ENCODE measurements at regions not wholly inside any gene's neighbourhood (a gene's known extent, or its start where the extent isn't known, plus 50 kb on each side); places are given as distances from the start of the nearest gene placed in this dataset.

DNA sequence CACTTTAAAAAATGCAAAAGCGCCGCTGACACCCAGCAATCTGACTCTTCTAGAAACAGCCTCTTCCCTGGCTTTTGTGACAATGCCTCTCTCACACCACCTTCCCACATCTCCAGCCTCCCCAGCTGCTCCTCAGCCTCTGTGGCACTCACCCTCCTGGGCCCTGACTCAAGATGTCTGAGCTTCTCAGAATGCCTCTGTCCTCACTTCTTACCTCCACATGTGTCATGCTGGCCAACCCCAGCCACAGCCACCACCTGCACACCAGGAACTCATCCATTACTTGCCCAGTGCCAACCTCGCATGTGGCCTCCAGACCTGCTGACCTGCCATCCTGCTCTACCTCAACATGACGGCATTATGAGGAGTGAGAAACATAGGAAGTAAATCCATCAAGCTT is 249.8 kb upstream of the RAB6C start:
- H3K4me3 ChIP-seq (ENCODE audit: low read length): no peak overlapping the region
- no peak for TF ChIP-seq ZNF274 (IDR thresholded peaks at IDR 0.05; ENCODE audit: low read depth, low read length)

DNA sequence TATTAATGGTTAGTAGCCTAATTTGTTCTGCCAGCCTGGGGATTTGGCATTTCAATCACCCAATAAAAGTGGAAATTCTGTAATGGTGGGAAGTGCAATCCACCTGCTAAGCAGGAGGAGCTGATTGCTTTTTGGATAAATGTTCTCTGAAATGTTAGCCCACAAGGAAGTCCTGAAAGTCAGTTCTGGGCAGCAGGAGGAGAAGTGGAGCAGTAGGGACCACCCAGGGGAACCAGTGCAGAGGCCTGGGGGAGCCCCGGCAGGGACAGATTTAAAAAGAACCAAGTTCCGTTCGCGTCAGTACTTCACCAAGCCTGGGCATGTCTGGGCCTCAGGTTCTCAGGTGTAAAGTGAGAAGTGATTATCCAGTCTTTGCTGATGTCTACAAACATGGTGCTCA is 248.5 kb upstream of the RAB6C start:
- H3K4me3 ChIP-seq (ENCODE audit: low read length): no peak overlapping the region
- TF ChIP-seq ZNF274 (IDR thresholded peaks at IDR 0.05; ENCODE audit: low read depth, low read length): no peak

- TF ChIP-seq ZNF274 (IDR thresholded peaks at IDR 0.05; ENCODE audit: low read depth, low read length): no peak
- H3K4me3 ChIP-seq (ENCODE audit: low read length): no peak overlapping the region
Observed at GRCh38 chr2:129731907-129732629, 247.4 kb upstream of the RAB6C start.

GRCh38 chr2:129732630-129733026 is 246.8 kb upstream of the RAB6C start:
- H3K4me3 ChIP-seq (ENCODE audit: low read length): no peak overlapping the region
- no peak for TF ChIP-seq ZNF274 (IDR thresholded peaks at IDR 0.05; ENCODE audit: low read depth, low read length)

DNA sequence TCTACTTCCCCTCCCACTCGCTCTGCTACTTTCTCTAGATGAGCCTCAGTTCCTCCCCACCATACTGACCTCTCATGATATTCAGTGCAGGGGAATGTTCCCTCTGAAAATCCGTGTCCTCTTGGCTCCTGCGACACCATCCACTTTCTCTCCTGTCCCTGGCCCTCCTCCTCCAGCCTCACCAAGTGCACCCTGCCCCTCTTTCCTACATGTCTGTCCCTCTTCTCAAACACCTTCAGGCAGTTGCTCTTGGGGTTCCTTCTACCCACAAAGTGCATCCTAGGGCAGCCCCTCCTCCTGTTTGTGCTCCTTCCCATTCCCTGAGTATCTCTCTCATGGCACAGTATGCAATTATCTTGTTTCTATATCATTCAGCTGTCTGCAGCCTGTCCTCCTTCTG is 246.4 kb upstream of the RAB6C start:
- H3K4me3 ChIP-seq (ENCODE audit: low read length): no peak overlapping the region
- no peak for TF ChIP-seq ZNF274 (IDR thresholded peaks at IDR 0.05; ENCODE audit: low read depth, low read length)

DNA sequence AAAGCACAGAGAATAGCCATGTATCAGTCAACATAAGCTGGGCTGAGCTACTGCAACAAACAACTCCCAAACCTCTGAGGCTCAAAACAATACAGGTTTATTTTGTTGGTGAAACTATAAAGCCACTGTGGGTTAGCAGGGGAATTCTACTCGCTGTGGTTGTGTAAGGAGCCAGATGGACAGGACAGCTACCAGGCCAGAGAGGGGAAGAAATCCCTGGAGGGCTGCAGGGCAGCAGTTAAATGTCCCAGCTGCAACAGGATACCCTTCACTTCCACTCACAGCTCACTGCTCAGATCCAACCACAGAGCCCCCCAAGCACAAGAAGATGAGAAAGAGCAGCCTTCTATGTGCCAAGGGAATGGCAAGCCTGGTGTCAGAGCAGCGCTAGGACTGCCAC is 245.9 kb upstream of the RAB6C start:
- TF ChIP-seq ZNF274 (IDR thresholded peaks at IDR 0.05; ENCODE audit: low read depth, low read length): no peak
- H3K4me3 ChIP-seq (ENCODE audit: low read length): no peak overlapping the region

- no peak overlapping the region for H3K4me3 ChIP-seq (ENCODE audit: low read length)
Observed at GRCh38 chr2:129734343-129735034, 245.0 kb upstream of the RAB6C start.

GRCh38 chr2:129735576-129735975 is 243.9 kb upstream of the RAB6C start:
- TF ChIP-seq ZNF274 (IDR thresholded peaks at IDR 0.05; ENCODE audit: low read depth, low read length): no peak
- no peak overlapping the region for H3K4me3 ChIP-seq (ENCODE audit: low read length)

More at GRCh38 chr2:129734343-129735034, 245.0 kb upstream of the RAB6C start:
- TF ChIP-seq ZNF274 (IDR thresholded peaks at IDR 0.05; ENCODE audit: low read depth, low read length): no peak

- TF ChIP-seq ZNF274 (IDR thresholded peaks at IDR 0.05; ENCODE audit: low read depth, low read length): no peak
- H3K4me3 ChIP-seq (ENCODE audit: low read length): no peak overlapping the region
Observed at GRCh38 chr2:129737660-129738527, 241.6 kb upstream of the RAB6C start.

GRCh38 chr2:129738799-129739198 is 240.7 kb upstream of the RAB6C start:
- no peak for TF ChIP-seq ZNF274 (IDR thresholded peaks at IDR 0.05; ENCODE audit: low read depth, low read length)
- no peak overlapping the region for H3K4me3 ChIP-seq (ENCODE audit: low read length)

DNA sequence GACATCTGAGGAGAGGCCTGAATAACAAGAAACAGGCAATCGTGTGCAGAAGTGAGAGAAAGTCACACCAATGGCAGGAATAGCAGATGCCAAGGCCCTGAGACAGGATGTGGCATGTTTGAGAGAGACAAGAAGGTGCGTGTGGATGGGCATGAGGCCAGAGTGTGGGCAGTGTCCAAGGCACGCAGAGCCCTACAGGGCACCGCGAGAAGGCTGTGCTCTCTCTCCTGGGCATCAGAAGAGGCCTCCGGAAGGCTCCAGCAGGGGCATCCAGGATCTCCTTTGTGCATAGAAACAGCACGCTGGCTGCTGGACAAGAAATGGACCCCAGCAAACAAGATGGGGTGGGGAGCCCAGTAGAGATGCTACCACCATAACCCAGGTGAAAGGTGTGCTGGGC is 239.0 kb upstream of the RAB6C start:
- no peak overlapping the region for H3K4me3 ChIP-seq (ENCODE audit: low read length)
- TF ChIP-seq ZNF274 (IDR thresholded peaks at IDR 0.05; ENCODE audit: low read depth, low read length): no peak

GRCh38 chr2:129741165-129741564 is 238.3 kb upstream of the RAB6C start:
- no peak for TF ChIP-seq ZNF274 (IDR thresholded peaks at IDR 0.05; ENCODE audit: low read depth, low read length)
- no peak overlapping the region for H3K4me3 ChIP-seq (ENCODE audit: low read length)

GRCh38 chr2:129741623-129742022 is 237.8 kb upstream of the RAB6C start:
- no peak for TF ChIP-seq ZNF274 (IDR thresholded peaks at IDR 0.05; ENCODE audit: low read depth, low read length)
- H3K4me3 ChIP-seq (ENCODE audit: low read length): no peak overlapping the region

DNA sequence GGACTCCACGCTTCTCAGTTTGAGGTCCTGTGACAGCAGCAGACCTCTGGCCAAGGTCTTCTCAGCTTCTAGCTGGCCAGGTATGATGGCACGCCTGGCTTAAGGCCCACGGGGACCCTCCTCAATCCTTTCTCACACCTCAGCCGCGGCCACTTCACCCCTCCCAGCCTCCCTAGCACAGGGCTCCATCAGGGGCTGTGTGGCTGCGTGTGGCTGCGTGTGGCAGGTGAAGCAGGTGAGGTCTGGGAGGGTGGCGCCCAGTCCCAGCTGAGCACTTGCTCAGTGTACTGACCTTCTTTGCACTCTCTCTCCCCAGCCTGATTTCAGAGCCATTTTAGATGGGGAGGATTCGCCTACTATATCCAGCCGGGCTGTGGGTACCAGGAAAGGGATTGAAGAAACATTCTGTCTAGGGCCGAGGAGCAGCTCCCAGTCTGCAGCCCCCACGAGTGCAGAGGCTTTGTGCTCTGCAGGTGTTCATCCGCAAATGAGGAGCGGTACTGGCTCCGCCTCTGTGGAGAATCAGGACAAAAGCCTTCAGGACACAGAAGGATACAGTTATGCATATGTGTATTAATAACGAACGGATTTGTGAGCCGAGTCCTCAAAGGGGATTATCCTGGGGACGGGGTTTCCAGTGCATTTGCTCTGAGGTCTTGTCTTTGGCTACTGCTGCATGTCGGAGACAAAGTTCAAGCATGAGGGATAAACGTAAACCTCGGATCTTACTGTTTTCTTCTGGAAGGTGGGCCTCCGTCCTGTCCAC is 236.9 kb upstream of the RAB6C start:
- no peak overlapping the region for H3K4me3 ChIP-seq (ENCODE audit: low read length)
- TF ChIP-seq ZNF274 (IDR thresholded peaks at IDR 0.05; ENCODE audit: low read depth, low read length): no peak

Measured in GM08714 (cell line).